HCT116 (cell line): ENCODE measurements at regions not wholly inside any gene's neighbourhood (a gene's known extent, or its start where the extent isn't known, plus 50 kb on each side); places are given as distances from the start of the nearest gene placed in this dataset.

Experiments used
- ATAC-seq: fragments of 200-7000 bp; cut with Tn5 transposase; 2 replicates; pipeline ENCODE4 v1.9.1; 2020; ENCODE audit warnings: mild to moderate bottlenecking, moderate library complexity
- BruUV-seq: library from RNA; stranded (reverse); fragments of 400-500 nt; replicated peaks from 2 replicates; lab custom pipeline; 2021; lab: Mats Ljungman, UMichigan
- CTCF ChIA-PET: fragments of 300-600 bp; sonication (Branson Sonifier 250); formaldehyde crosslinking; loops from one replicate; lab custom pipeline; 2021; ENCODE audit warnings: antibody characterized with exemption; lab: Charles Lee
- POLR2A ChIA-PET: fragments of 300-600, 350-600 bp; sonication (Branson Sonifier 250); formaldehyde crosslinking; loops from one replicate; lab custom pipeline; 2021; ENCODE audit warnings: antibody characterized with exemption; lab: Charles Lee
- RAD21 ChIA-PET, 2 experiments: fragments of 300-600 bp; sonication (Branson Sonifier 250); formaldehyde crosslinking; loops; one replicate each; lab custom pipeline; 2023; ENCODE audit warnings: low total read pairs in 2 of 2; ENCODE audit not compliant: uncharacterized antibody in 2 of 2, unreplicated experiment in 2 of 2, low non-redundant PET in 1 of 2; lab: Charles Lee
- DNase-seq: peaks from one replicate; pipeline ENCODE4 v3.0.0-alpha.2; 2010; ENCODE audit warnings: low read depth, low spot score
- H2AFZ ChIP-seq: fragments of 200-600 bp; shearing (Covaris generic), sonication (generic); 2 replicates; pipeline ENCODE4 v1.6.1; 2017; ENCODE audit warnings: low read depth, mixed run types, mixed read lengths, antibody characterized with exemption, low read length; ENCODE audit not compliant: poor library complexity, severe bottlenecking
- H3K27ac ChIP-seq: 2 replicates; pipeline ENCODE4 v1.5.1; 2012; ENCODE audit warnings: low read depth, low read length
- H3K27me3 ChIP-seq: fragments of 200-600 bp; sonication (generic); 2 replicates; pipeline ENCODE4 v1.6.1; 2016; ENCODE audit warnings: mixed run types, low read length, mixed read lengths; ENCODE audit not compliant: insufficient read depth
- H3K36me3 ChIP-seq, 2 experiments: fragments of 200-500 bp in 1 of 2; fragments of 200-600 bp in 1 of 2; sonication (Bioruptor generic) in 1 of 2; sonication (generic) in 1 of 2; 2 replicates each; pipeline versions ENCODE4 v1.5.1 to v1.6.1; 2014 to 2016; ENCODE audit warnings: low read length in 2 of 2, inconsistent platforms in 1 of 2, mixed read lengths in 1 of 2, mixed run types in 1 of 2; ENCODE audit not compliant: insufficient read depth in 2 of 2, control insufficient read depth in 1 of 2
- H3K4me1 ChIP-seq, 2 experiments: fragments of 200-600 bp in 1 of 2; sonication (generic) in 1 of 2; 2 replicates each; pipeline versions ENCODE4 v1.5.1 to v1.6.1; 2012 to 2017; ENCODE audit warnings: low read length in 2 of 2, inconsistent platforms in 1 of 2, mild to moderate bottlenecking in 1 of 2, mixed read lengths in 1 of 2, mixed run types in 1 of 2, moderate library complexity in 1 of 2; ENCODE audit not compliant: insufficient read depth in 2 of 2, control insufficient read depth in 1 of 2
- H3K4me2 ChIP-seq: fragments of 200-600 bp; sonication (generic); 2 replicates; pipeline ENCODE4 v1.6.1; 2017; ENCODE audit warnings: mixed run types, low read length, mixed read lengths
- H3K4me3 ChIP-seq, 2 experiments: fragments of 200-600 bp in 1 of 2; sonication (generic) in 1 of 2; replicated peaks in 1 of 2; 2 replicates each; pipeline ENCODE4 v1.5.1; 2011 to 2016; ENCODE audit warnings: low read length in 2 of 2, control low read depth in 1 of 2, low read depth in 1 of 2, mild to moderate bottlenecking in 1 of 2, mixed read lengths in 1 of 2, mixed run types in 1 of 2
- H3K79me2 ChIP-seq: fragments of 200-600 bp; sonication (generic); 2 replicates; pipeline ENCODE4 v1.6.1; 2017; ENCODE audit warnings: mild to moderate bottlenecking, mixed run types, low read length, moderate library complexity, mixed read lengths; ENCODE audit not compliant: insufficient read depth
- H3K9ac ChIP-seq: fragments of 200-600 bp; sonication (generic); 2 replicates; pipeline ENCODE4 v1.6.1; 2016; ENCODE audit warnings: low read length, mixed read lengths
- H3K9me2 ChIP-seq: fragments of 200-600 bp; sonication (generic), shearing (Covaris generic); 2 replicates; pipeline ENCODE4 v1.6.1; 2017; ENCODE audit warnings: mixed run types, mild to moderate bottlenecking, moderate library complexity; ENCODE audit not compliant: insufficient read depth
- H3K9me3 ChIP-seq, 2 experiments: fragments of 200-500 bp in 1 of 2; fragments of 200-600 bp in 1 of 2; sonication (Bioruptor generic) in 1 of 2; sonication (generic) in 1 of 2; 2 replicates each; pipeline ENCODE4 v1.6.1; 2014 to 2017; ENCODE audit warnings: low read length in 2 of 2, mixed read lengths in 2 of 2, inconsistent platforms in 1 of 2, low read depth in 1 of 2, mild to moderate bottlenecking in 1 of 2, mixed run types in 1 of 2, moderate library complexity in 1 of 2; ENCODE audit not compliant: control insufficient read depth in 1 of 2, insufficient read depth in 1 of 2
- H4K20me1 ChIP-seq: fragments of 200-600 bp; sonication (generic), shearing (Covaris generic); 2 replicates; pipeline ENCODE4 v1.6.1; 2017; ENCODE audit warnings: mixed run types, mild to moderate bottlenecking, moderate library complexity; ENCODE audit not compliant: insufficient read depth
- ELF1 ChIP-seq: IDR thresholded peaks from 2 replicates; pipeline ENCODE4 v1.6.1; 2012; ENCODE audit warnings: low read depth, borderline replicate concordance
- POLR2AphosphoS5 ChIP-seq: IDR thresholded peaks from 2 replicates; pipeline ENCODE4 v1.6.1; 2011; ENCODE audit warnings: mild to moderate bottlenecking, low read depth, low read length, moderate library complexity
- SIN3A ChIP-seq: IDR thresholded peaks from 2 replicates; pipeline ENCODE4 v1.6.1; 2012; ENCODE audit warnings: low read depth
- SP1 ChIP-seq: IDR thresholded peaks from 2 replicates; pipeline ENCODE4 v1.6.1; 2012; ENCODE audit warnings: low read depth
- TCF7L2 ChIP-seq: IDR thresholded peaks from 2 replicates; pipeline ENCODE4 v1.7.0; 2011; ENCODE audit warnings: borderline replicate concordance, inconsistent platforms; ENCODE audit not compliant: insufficient read depth, insufficient read length; ENCODE audit errors: extremely low read depth
- ZBTB33 ChIP-seq: IDR thresholded peaks from 2 replicates; pipeline ENCODE4 v1.6.1; 2011; ENCODE audit warnings: mild to moderate bottlenecking, low read length, moderate library complexity; ENCODE audit not compliant: insufficient replicate concordance; ENCODE audit errors: extremely low read depth
- intact Hi-C: fragments of 100-400 bp; cut with micrococcal nuclease; formaldehyde crosslinking; loops from 2 replicates; pipeline ENCODE4 v1.10.0; 2022
- TF ChIP-seq, protein P1 (sequence below): IDR thresholded peaks from 2 replicates; pipeline ENCODE4 v1.6.1; 2012; ENCODE audit warnings: low read depth

DNA sequence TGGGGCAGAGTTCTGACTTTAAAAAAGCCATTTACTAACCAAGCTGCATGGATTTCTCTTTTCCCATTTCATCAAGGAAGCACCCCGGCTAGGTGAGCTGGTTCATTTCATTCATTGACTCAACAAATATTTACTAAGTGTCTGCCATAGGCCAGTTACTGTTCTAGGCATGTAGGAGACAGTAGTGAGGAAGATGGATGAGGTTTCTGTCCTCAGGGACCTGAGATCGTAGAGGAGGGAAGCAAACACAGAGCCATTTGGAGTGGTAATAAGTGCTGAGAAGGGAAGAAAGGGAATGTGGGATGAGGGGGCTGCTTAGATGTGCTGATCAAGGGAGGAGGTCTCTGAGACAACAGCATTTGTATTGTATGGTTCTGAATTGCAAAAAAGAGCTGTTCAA is 120.4 kb downstream of the C9orf152 start (continued):
- TF ChIP-seq ZBTB33, result no peak
- no peak for TF ChIP-seq SP1
- TF ChIP-seq TCF7L2, result no peak
- TF ChIP-seq, protein P1, sequence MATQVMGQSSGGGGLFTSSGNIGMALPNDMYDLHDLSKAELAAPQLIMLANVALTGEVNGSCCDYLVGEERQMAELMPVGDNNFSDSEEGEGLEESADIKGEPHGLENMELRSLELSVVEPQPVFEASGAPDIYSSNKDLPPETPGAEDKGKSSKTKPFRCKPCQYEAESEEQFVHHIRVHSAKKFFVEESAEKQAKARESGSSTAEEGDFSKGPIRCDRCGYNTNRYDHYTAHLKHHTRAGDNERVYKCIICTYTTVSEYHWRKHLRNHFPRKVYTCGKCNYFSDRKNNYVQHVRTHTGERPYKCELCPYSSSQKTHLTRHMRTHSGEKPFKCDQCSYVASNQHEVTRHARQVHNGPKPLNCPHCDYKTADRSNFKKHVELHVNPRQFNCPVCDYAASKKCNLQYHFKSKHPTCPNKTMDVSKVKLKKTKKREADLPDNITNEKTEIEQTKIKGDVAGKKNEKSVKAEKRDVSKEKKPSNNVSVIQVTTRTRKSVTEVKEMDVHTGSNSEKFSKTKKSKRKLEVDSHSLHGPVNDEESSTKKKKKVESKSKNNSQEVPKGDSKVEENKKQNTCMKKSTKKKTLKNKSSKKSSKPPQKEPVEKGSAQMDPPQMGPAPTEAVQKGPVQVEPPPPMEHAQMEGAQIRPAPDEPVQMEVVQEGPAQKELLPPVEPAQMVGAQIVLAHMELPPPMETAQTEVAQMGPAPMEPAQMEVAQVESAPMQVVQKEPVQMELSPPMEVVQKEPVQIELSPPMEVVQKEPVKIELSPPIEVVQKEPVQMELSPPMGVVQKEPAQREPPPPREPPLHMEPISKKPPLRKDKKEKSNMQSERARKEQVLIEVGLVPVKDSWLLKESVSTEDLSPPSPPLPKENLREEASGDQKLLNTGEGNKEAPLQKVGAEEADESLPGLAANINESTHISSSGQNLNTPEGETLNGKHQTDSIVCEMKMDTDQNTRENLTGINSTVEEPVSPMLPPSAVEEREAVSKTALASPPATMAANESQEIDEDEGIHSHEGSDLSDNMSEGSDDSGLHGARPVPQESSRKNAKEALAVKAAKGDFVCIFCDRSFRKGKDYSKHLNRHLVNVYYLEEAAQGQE, result no peak
- TF ChIP-seq, all 23 proteins: peak for 0

DNA sequence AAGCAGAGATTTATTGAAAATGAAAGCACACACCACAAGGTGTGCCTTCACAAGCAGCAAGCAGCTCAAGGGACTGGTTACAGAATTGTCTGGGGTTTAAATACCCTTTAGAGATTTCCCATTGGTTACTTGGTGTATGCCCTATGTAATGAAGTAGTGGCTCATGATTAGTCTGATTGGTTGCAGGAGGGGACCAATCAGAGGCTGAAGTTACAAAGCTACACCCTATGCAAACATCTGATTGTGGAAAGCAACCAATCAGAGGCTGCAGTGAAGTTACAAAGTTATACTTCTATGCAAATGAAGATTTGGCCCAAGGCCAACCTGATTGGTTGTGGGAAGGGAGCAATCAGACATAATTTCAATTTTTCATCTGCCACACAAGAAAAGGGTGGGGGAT is 119.9 kb downstream of the C9orf152 start:
- ChIA-PET POLR2A (no interaction called here), CTCF (no interaction called here), RAD21 (no interaction called here)
- Histone ChIP-seq H3K9ac (no peak overlapping the region), H3K4me1 (peaks cover 19% of the 10 kb centered on the region in 2 experiments; a peak in 3 of 4 replicates), H3K4me2 (no peak overlapping the region), H3K9me2 (no peaks in the 10 kb centered on the region), H3K9me3 (no peaks in the 10 kb centered on the region), H2AFZ (no peak overlapping the region), H3K4me3 (no peak overlapping the region), H3K36me3 (no peaks in the 10 kb centered on the region), H3K27me3 (no peaks in the 10 kb centered on the region), H3K27ac (no peak overlapping the region), H3K79me2 (peaks cover 81% of the 10 kb centered on the region), H4K20me1 (0 out of 2 replicates have a peak, but pooled peaks cover 3% of the 10 kb centered on the region)
- DNase-seq, result no peak
- no TSS peak for BruUV-seq
- peak; percentile 60 for ATAC-seq
- TF ChIP-seq TCF7L2 (no peak), POLR2AphosphoS5 (no peak), ELF1 (no peak), SIN3A (no peak)
- intact Hi-C loops, result no loop called here
